ENCODE measurements at regions not wholly inside any gene's neighbourhood (a gene's known extent, or its start where the extent isn't known, plus 50 kb on each side); places are given as distances from the start of the nearest gene placed in this dataset.
"Not testable (repeated sequence)": the region's sequence is repeated elsewhere in the genome, so short reads cannot be mapped to it uniquely, and the experiment has no call there.

GRCh38 chr3:32042867-32043266, 61.3 kb downstream of the ZNF860 start:
- DNase-seq (ENCODE audit: low read depth); H3K4me3 ChIP-seq (ENCODE audit: low read depth, low read length): not testable (repeated sequence)

DNA sequence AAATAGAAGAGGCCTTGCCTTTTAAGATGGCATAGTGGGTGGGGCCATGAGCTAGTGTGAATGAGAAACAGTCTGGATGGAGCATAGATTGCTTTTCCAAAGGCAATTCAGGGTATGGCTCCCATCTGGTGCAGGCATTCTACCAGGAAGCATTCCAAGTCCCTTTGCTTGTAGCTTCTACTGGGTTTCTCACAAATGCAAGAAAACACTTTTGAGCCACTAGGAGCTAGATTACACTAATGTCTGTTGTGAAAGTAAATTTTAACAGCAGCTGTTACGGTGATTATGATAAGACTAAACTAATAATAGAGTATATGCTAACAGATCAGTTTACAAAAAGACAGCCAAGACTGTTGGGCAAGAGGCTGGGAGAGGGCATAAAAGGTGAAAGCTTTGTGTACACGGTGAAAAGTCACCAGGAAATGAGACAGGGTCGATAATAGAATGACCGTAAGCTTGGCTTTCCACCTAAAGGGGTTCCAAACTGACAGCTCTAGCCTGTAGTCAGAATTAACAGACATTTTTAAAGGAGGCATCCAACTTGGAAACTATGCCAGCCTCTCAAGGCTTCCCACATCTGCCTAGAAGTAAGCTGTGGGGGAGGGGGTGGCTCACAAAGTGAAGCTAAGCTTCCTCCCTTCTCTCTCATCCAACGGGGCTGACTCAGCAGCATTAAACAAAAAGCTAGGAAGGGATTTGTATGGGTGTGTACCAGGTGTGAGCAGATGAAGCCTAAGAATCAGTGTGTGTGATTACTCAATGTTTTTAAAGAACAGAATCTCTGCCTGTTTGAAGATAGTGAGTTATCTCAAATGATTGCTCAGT, 61.1 kb upstream of the GPD1L start:
- peak; percentile 41 for DNase-seq (ENCODE audit: low read depth)
- H3K4me3 ChIP-seq (ENCODE audit: low read depth, low read length): no peak overlapping the region

DNA sequence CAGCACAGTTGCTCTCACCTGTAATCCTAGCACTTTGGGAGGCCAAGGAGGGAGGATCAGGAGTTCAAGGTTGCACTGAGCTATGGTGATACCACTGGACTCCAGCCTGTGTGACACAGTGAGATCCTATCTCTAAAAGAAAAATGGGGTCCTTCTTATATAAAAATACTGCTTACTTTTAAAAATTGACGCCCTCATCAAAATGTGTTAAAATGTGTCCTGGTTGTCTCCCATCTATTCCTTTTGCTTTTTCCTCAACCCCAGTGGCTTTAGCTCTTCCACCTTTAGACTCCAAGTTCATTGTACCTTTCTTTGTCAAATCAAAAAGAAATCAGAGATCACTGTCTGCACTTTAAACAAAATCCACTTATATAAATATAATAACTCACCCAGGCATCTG, 60.3 kb upstream of the GPD1L start:
- DNase-seq (ENCODE audit: low read depth): no peak
- no peak overlapping the region for H3K4me3 ChIP-seq (ENCODE audit: low read depth, low read length)

GRCh38 chr3:32048487-32049182, 57.8 kb upstream of the GPD1L start:
- no peak overlapping the region for H3K4me3 ChIP-seq (ENCODE audit: low read depth, low read length)
- DNase-seq (ENCODE audit: low read depth): no peak

DNA sequence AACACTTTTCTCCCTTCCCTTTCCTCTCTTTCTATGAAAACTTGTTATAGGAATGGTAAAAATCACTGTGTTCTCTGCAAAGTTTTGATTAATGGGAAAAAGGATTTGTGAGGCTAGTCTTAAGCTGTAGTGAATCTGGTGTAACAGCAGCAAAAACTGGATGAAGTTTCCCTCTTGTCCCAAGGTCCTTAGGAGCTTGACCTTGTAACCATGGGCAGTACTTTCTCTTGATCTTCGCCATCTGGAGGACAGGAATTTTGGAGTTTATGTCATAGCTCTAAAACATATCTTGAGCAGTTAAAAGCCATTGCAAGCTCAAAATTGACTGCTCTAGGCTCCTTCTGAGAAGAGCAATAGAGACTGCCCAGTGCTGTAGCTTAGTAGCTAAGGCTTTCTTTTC, 56.5 kb upstream of the GPD1L start:
- no peak overlapping the region for H3K4me3 ChIP-seq (ENCODE audit: low read depth, low read length)
- DNase-seq (ENCODE audit: low read depth): no peak

DNA sequence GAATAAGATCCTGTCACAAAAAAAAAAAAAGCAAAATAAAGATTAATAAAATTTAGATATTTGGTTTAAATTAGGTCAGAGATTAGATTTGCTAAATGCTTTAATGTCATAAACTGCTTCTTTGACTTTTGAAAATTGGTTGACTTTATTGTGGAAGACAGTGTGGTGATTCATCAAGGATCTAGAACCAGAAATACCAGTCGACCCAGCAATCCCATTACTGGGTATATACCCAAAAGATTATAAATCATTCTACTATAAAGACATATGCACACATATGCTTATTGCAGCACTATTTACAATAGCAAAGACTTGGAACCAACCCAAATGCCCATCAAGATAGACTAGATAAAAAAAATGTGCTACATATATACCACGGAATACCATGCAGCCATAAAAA, 54.2 kb upstream of the GPD1L start:
- DNase-seq (ENCODE audit: low read depth); H3K4me3 ChIP-seq (ENCODE audit: low read depth, low read length): not testable (repeated sequence)

DNA sequence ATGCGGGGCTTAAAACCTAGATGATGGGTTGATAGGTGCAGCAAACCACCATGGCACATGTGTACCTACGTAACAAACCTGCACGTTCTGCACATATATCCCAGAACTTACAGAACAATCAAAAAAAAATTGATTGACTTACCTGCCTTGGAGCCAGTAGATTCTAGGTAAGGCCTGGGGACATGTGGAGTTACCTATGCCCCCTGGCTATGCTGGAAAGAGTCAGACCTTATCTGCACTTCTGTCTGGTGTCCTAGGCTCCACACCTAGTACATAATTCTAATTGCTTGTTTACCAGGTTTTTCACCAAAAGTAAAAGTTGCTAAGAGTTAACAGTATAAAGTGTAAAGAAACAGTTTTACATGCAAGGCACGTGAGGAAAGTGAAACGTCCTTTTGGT, 53.6 kb upstream of the GPD1L start:
- H3K4me3 ChIP-seq (ENCODE audit: low read depth, low read length); DNase-seq (ENCODE audit: low read depth): not testable (repeated sequence)

DNA sequence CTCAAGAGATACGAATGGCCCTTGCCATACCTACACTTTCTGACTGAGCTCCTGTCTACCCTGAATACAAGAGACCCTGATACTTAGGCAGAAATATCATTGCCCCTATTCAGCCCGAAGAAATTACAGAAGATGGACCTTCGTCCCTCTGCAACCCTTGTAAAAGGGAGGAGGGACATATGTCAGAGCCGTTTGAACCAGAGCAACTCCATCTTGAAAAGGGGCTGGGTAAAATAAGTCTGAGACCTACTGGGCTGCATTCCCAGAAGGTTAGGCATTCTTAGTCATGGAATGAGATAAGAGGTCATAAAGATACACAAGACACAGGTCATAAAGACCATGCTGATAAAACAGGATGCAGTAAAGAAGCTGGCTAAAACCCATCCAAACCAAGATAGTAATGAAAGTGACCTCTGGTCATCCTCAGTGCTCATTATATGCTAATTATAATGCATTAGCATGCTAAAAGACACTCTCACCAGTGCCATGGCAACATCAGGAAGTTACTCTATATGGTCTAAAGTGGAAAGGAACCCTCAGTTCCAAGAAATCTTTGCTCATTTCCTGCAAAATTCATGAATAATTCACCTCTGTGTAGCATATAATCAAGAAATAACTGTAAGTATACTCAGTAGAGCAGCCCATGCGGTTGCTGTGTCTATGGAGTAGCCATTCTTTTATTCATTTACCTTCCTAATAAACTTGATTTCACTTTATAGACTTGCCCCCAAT, 49.7 kb upstream of the GPD1L start:
- no peak for DNase-seq (ENCODE audit: low read depth)

More for the DNA sequence above, 49.7 kb upstream of the GPD1L start:
- no peak overlapping the region for H3K4me3 ChIP-seq (ENCODE audit: low read depth, low read length)
